ENCODE measurements at regions not wholly inside any gene's neighbourhood (a gene's known extent, or its start where the extent isn't known, plus 50 kb on each side); places are given as distances from the start of the nearest gene placed in this dataset.

DNA sequence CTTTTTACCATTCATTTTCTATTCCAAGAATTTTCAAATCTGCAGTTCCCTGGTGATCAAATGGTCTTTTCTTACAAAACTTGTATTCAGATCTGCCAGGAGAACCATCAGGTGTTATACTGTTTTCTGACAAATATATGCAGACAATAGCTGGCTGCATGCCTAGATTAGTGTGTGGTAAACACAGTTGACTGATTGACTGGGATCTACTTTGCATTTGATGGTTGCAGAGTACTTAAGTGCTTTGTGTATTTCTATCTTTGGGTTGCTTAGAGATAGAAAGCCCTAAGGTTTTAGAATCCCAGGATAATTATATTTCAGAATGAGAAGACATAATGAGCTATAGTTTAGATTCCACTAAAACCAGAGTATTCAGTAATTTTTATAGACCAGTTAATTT, 102.0 kb upstream of the CHODL start:
- no peaks in the 10 kb centered on the region for H3K36me3 ChIP-seq
- DNase-seq (no peak), ATAC-seq (no peak)
- no peak overlapping the region for H3K27ac ChIP-seq
- TF ChIP-seq, protein P1, sequence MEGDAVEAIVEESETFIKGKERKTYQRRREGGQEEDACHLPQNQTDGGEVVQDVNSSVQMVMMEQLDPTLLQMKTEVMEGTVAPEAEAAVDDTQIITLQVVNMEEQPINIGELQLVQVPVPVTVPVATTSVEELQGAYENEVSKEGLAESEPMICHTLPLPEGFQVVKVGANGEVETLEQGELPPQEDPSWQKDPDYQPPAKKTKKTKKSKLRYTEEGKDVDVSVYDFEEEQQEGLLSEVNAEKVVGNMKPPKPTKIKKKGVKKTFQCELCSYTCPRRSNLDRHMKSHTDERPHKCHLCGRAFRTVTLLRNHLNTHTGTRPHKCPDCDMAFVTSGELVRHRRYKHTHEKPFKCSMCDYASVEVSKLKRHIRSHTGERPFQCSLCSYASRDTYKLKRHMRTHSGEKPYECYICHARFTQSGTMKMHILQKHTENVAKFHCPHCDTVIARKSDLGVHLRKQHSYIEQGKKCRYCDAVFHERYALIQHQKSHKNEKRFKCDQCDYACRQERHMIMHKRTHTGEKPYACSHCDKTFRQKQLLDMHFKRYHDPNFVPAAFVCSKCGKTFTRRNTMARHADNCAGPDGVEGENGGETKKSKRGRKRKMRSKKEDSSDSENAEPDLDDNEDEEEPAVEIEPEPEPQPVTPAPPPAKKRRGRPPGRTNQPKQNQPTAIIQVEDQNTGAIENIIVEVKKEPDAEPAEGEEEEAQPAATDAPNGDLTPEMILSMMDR (IDR thresholded peaks at IDR 0.05) = no peak
- no peaks in the 10 kb centered on the region for H3K9me3 ChIP-seq
- no peak overlapping the region for H3K4me3 ChIP-seq
- H3K4me1 ChIP-seq = no peaks in the 10 kb centered on the region
- intact Hi-C loops (cut with DNase I) = no loop called here
- H3K27me3 ChIP-seq = no peaks in the 10 kb centered on the region

DNA sequence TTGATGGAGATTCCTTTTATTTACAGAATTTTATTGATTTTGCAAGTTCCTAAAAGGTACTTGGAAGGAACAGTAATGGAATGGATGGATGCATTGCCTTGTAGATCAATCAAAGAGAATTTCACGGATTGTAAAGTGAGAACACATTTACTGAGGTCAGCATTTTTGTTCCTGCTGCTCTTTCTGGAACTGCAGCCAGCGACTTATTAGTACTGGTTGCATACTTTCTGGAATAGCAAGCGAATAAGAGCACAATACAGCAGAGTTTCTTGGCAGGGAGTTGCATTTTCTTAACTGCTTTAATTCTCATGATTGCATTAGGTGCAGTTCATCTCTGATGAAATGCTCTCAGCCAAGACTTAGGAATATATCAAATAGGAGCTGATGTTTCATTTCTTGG, 106.1 kb upstream of the CHODL start:
- intact Hi-C loops (cut with DNase I) = loop anchor here in 1 of 10 donors (10.0 kb wide), 1 partner anchor 64 kb away; no protein-coding TSS in a partner anchor
- no peaks in the 10 kb centered on the region for H3K27me3 ChIP-seq
- ATAC-seq = no peak

DNA sequence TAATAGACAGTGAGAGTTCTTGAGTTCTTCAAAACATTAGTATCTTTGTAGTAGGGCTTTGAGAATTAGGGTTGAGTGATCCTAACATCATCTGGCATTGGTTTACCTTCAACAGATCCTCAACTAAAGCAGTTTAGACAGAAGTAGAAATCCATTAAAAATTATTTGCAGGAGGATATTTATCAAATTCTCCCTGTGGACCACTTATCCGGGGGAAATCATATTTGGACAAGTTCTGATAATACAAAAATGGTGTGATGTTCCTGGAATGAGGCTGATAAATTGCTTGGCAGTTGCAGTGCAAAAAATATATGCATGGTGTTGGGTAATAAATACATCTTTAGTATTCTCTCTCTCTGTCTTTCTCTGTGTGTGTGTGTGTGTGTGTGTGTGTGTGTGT, 115.1 kb upstream of the CHODL start:
- Histone ChIP-seq H3K27me3 (no peaks in the 10 kb centered on the region), H3K27ac (no peak overlapping the region), H3K36me3 (no peaks in the 10 kb centered on the region), H3K9me3 (no peaks in the 10 kb centered on the region), H3K4me3 (no peak overlapping the region), H3K4me1 (no peaks in the 10 kb centered on the region)
- ATAC-seq (no peak), DNase-seq (no peak)
- TF ChIP-seq, protein P1 (IDR thresholded peaks at IDR 0.05) = no peak
- intact Hi-C loops (cut with DNase I) = no loop called here
- 45 to 50% methylated on average over 1 of the region's 1 CpG for WGBS, 2 donors

More for the DNA sequence above, 106.1 kb upstream of the CHODL start:
- H3K36me3 ChIP-seq = no peaks in the 10 kb centered on the region
- no peaks in the 10 kb centered on the region for H3K9me3 ChIP-seq
- H3K4me1 ChIP-seq = no peaks in the 10 kb centered on the region
- TF ChIP-seq, protein P1 (IDR thresholded peaks at IDR 0.05) = no peak
- H3K4me3 ChIP-seq = no peak overlapping the region
- DNase-seq = no peak
- 56 to 58% methylated on average over 3 of the region's 3 CpGs for WGBS, 2 donors
- H3K27ac ChIP-seq = no peak overlapping the region

DNA sequence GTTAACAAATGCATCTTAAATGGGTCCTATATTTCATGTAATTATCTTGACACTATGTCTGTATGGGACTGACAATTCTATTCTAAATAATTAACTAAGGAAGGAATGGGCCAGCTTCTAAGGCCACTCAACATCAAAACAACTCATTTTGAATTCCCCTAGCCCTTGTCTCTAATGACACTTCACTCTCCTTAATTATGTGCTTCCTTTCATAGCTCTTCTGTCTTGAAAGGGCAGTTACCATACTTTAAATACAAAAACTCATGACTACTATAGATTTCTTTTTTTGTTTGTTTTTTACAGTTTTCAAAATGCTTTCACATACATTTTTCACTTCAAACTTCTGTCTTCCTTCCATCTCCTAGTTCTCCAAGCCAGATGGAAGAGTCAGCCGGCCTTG, 126.1 kb upstream of the CHODL start:
- no peaks in the 10 kb centered on the region for H3K36me3 ChIP-seq
- H3K9me3 ChIP-seq = no peaks in the 10 kb centered on the region
- DNase-seq = no peak
- intact Hi-C loops (cut with DNase I) = no loop called here
- no peak for ATAC-seq
- H3K27ac ChIP-seq = no peak overlapping the region
- H3K4me3 ChIP-seq = no peak overlapping the region
- H3K27me3 ChIP-seq = no peaks in the 10 kb centered on the region
- 77 to 79% methylated on average over 1 of the region's 1 CpG for WGBS, 2 donors
- H3K4me1 ChIP-seq = no peaks in the 10 kb centered on the region
- TF ChIP-seq, protein P1 (IDR thresholded peaks at IDR 0.05) = no peak

DNA sequence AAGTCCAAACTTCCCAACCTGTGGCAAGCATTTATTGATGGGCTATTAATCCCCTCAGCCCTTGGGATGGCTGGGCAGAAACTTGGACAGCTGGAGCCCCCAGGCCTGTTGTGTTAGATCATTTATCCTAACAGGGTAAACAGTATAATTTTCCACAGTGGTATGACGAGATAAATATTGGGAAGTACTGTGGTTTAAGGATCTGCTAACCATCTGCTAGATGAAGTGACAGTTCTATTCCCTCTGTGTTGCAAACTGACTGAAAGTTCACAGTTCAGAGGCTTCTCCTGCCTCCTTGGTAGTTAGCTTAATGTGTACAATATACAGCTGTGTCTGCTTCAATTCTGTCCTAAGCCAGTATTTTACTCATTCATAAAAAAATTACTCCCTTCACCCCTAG, 127.5 kb upstream of the CHODL start:
- Histone ChIP-seq H3K4me3 (no peak overlapping the region), H3K36me3 (no peaks in the 10 kb centered on the region), H3K27ac (no peak overlapping the region), H3K9me3 (peaks cover 0 to 3% (median 0%) of the 10 kb centered on the region in 11 donors), H3K27me3 (no peaks in the 10 kb centered on the region), H3K4me1 (no peaks in the 10 kb centered on the region)
- no peak for ATAC-seq
- TF ChIP-seq, protein P1 (IDR thresholded peaks at IDR 0.05) = no peak
- 54 to 60% methylated on average over 1 of the region's 1 CpG for WGBS, 2 donors
- no peak for DNase-seq
- intact Hi-C loops (cut with DNase I) = no loop called here
